Stomach (tissue), 4 donors: ENCODE measurements at regions not wholly inside any gene's neighbourhood (a gene's known extent, or its start where the extent isn't known, plus 50 kb on each side); places are given as distances from the start of the nearest gene placed in this dataset.

Experiments
- POLR2A ChIP-seq, 4 donors: fragments of 450-650 bp; IDR thresholded peaks; one replicate each; pipeline ENCODE4 v1.6.1; 2016; ENCODE audit warnings: antibody characterized with exemption in 4 of 4, control low read depth in 2 of 4, mild to moderate bottlenecking in 1 of 4, moderate library complexity in 1 of 4
- TF ChIP-seq, protein P1 (sequence below), 7 experiments: fragments of 450-650 bp in 4 of 7; fragments of 200-600 bp in 3 of 7; sonication (generic) in 3 of 7; IDR thresholded peaks; one replicate each; pipeline ENCODE4 v1.5.1; 2016 to 2019; ENCODE audit warnings: antibody characterized with exemption in 7 of 7, control low read depth in 2 of 7, mild to moderate bottlenecking in 1 of 7

- TF ChIP-seq, protein P1, sequence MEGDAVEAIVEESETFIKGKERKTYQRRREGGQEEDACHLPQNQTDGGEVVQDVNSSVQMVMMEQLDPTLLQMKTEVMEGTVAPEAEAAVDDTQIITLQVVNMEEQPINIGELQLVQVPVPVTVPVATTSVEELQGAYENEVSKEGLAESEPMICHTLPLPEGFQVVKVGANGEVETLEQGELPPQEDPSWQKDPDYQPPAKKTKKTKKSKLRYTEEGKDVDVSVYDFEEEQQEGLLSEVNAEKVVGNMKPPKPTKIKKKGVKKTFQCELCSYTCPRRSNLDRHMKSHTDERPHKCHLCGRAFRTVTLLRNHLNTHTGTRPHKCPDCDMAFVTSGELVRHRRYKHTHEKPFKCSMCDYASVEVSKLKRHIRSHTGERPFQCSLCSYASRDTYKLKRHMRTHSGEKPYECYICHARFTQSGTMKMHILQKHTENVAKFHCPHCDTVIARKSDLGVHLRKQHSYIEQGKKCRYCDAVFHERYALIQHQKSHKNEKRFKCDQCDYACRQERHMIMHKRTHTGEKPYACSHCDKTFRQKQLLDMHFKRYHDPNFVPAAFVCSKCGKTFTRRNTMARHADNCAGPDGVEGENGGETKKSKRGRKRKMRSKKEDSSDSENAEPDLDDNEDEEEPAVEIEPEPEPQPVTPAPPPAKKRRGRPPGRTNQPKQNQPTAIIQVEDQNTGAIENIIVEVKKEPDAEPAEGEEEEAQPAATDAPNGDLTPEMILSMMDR (IDR thresholded peaks at IDR 0.05) = no peak
- no peak for TF ChIP-seq POLR2A (IDR thresholded peaks at IDR 0.05)
Measured at GRCh38 chr5:82476155-82476554, 198.0 kb upstream of the RPS23 start.
